Stimulated activated CD8-positive, alpha-beta memory T cell treated with anti-CD3 and anti-CD28 coated beads, Interleukin-7, amount 100 ng/mL, for 4 hours (primary cell): ENCODE measurements at regions not wholly inside any gene's neighbourhood (a gene's known extent, or its start where the extent isn't known, plus 50 kb on each side); places are given as distances from the start of the nearest gene placed in this dataset.

Source experiments
- DNase-seq, 2 donors: peaks; one replicate each; pipeline ENCODE4 v3.0.0-alpha.2; 2020; ENCODE audit warnings: low read depth in 2 of 2

- no peak for DNase-seq
Measured at GRCh38 chr2:8567469-8568260, 114.2 kb upstream of the ID2 start.

- DNase-seq: no peak
Measured at GRCh38 chr2:8568543-8569302, 113.1 kb upstream of the ID2 start.

GRCh38 chr2:8569332-8569930, 112.4 kb upstream of the ID2 start:
- no peak for DNase-seq

GRCh38 chr2:8570637-8571036, 111.2 kb upstream of the ID2 start:
- DNase-seq: no peak

- no peak for DNase-seq
Measured at GRCh38 chr2:8571301-8571791, 110.5 kb upstream of the ID2 start.

- DNase-seq: no peak
Measured at GRCh38 chr2:8571792-8572499, 109.9 kb upstream of the ID2 start.

- no peak for DNase-seq
Measured at GRCh38 chr2:8572712-8573233, 109.1 kb upstream of the ID2 start.

GRCh38 chr2:8573234-8573941, 108.5 kb upstream of the ID2 start:
- no peak for DNase-seq

GRCh38 chr2:8573942-8574195, 108.0 kb upstream of the ID2 start:
- DNase-seq: no peak

- no peak for DNase-seq
Measured at GRCh38 chr2:8574196-8575037, 107.4 kb upstream of the ID2 start.

GRCh38 chr2:8575038-8575833, 106.6 kb upstream of the ID2 start:
- peak; percentile 31 to 49 for DNase-seq

- no peak for DNase-seq
Measured at GRCh38 chr2:8575834-8576423, 105.9 kb upstream of the ID2 start.

- peak in 1 of 2 donors; percentile 27 for DNase-seq
Measured at GRCh38 chr2:8576525-8577167, 105.2 kb upstream of the ID2 start.

- DNase-seq: no peak
Measured at GRCh38 chr2:8577573-8577972, 104.3 kb upstream of the ID2 start.

GRCh38 chr2:8578335-8579244, 103.3 kb upstream of the ID2 start:
- DNase-seq: no peak

- no peak for DNase-seq
Measured at GRCh38 chr2:8579485-8580085, 102.3 kb upstream of the ID2 start.
